NCI-H446 (cell line): ENCODE measurements at regions not wholly inside any gene's neighbourhood (a gene's known extent, or its start where the extent isn't known, plus 50 kb on each side); places are given as distances from the start of the nearest gene placed in this dataset.
"Not testable (repeated sequence)": the region's sequence is repeated elsewhere in the genome, so short reads cannot be mapped to it uniquely, and the experiment has no call there.

Source experiments
- DNase-seq, 2 experiments: peaks; one replicate each; lab custom pipeline; 2025; lab: John Stamatoyannopoulos, UW

DNA sequence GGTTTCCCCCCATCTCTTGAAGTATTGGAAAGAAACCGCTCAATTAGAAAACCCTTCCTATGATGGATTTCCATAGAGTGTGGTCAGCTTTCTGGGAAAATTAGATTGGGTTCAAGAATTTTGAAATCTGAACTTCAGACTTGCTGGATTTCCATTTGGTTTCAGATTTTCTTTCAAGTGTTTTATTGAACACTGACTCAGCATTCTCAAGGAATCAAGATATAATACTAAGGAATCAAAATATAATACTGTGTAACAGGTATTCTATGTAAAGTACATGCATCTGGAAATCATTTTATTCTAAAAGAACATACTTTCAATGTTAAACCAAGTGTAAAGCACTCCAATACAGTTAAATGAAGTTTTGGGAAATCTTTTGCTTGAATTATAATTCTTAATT, 94.7 kb upstream of the CCN2 start:
- DNase-seq: no peak

DNA sequence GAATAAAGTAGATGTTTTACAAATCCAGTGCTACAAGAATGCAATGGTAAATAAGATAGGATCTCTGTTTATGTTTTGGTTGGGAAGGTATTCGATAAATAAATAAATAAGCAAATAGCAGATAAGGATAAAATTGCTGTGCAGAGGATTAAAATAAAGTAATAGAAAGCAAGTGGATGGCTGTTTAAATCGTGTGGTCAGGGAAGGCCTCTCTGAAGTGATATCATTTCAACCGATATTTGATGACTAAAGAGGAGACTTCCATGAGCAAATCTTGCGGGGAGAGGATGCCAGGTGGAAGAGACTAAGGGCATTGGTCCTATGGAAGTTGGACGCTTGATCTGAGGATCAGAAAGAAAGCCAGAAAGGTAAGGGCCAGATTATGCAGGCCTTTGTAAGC, 92.0 kb upstream of the CCN2 start:
- no peak for DNase-seq

GRCh38 chr6:132041706-132042105, 90.5 kb upstream of the CCN2 start:
- DNase-seq: no peak

GRCh38 chr6:132028029-132028428, 76.9 kb upstream of the CCN2 start:
- DNase-seq: no peak

- DNase-seq: no peak
Observed at GRCh38 chr6:132025468-132025867, 74.3 kb upstream of the CCN2 start.

DNA sequence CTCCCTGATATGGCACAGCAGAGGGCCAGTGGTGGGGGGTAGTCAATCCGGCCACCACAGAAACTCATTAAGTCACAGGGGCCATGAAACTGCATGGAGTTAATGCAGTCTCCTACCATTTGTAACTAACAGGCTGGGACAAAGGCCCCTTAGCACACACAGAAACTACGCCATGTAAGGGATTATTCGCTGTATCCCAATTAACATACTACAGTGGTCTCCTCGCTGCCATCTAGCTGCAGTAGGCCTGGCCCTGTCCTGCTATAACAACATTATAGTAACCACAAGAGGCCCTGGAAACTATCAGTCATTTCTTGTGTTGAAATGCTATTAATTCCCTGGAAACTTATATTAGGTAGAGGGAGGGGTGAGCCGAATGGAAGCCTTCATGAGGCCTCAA, 72.3 kb upstream of the CCN2 start:
- DNase-seq: no peak

DNA sequence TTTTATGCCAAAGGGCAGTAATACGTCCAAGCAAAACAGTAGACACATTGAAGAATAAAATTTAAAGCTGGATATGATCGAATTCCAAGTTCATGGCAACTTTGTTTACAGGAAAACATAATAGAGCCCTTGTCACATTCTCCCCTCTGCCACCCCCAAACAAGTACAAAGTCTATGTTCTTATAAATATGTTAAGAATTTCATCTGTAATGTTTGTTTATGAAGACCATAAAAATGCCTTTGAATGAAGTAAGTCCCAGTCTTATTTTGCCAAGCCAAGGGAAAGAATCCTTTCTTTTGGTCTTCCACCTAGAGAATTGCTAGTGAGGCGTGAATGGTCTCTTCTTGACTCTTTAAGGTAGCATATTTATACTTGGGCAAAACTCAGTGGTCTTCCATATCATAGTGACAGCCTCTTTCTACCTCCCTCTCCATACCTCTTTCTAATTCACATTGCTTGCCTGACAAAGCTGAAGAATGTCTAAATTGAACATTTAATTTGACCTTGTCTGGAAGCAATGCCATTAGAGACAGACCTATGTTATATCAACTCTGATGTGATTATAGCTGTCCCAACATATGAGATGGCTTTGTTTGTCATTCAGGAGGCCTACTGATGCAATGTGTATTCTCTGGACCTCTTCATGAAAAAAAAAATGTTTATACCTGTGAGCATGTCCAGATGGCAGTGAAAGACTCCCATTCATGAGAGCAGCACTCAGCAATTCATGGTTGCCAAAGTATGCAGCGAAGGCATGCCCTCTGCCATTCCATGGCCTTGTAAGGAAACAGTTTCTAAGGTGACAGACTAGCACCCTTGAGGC, 70.6 kb upstream of the CCN2 start:
- DNase-seq: no peak

DNA sequence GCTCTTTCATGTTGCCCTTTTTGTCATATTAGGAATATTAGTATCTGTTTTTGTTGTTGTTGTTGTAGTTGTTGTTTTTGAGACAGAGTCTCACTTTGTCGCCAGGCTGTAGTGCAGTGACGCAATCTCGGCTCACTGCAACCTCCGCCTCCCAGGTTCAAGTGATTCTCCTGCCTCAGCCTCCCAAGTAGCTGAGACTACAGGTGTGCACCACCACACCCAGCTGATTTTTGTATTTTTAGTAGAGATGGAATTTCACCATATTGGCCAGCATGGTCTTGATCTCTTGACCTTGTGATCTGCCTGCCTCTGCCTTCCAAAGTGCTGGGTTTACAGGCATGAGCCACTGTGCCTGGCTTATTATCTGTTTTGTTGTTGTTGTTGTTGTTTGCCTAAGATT, 69.7 kb upstream of the CCN2 start:
- not testable (repeated sequence) for DNase-seq

GRCh38 chr6:132020138-132020581, 69.0 kb upstream of the CCN2 start:
- peak in 1 of 2 experiments; percentile 15 for DNase-seq

GRCh38 chr6:132019586-132019985, 68.4 kb upstream of the CCN2 start:
- DNase-seq: no peak

DNA sequence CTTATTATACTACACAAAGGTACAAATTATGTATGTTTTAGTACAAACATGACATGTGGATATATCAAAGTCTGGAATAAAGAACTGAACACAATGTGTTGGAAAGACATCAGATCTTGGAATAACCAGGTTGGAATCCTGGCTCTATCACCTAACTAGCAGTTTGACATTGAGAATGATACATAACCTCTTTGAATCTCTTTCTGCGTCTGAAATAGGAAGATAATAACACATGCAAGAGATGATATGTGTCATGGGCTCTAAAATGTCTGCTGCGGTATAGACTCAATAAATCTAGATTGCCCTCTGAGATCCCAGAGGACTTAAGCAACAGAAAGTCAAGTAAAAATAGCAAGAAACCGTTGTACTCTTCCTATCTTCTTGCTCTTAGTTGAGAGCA, 66.8 kb upstream of the CCN2 start:
- DNase-seq: no peak

GRCh38 chr6:132016396-132016795, 65.2 kb upstream of the CCN2 start:
- no peak for DNase-seq

DNA sequence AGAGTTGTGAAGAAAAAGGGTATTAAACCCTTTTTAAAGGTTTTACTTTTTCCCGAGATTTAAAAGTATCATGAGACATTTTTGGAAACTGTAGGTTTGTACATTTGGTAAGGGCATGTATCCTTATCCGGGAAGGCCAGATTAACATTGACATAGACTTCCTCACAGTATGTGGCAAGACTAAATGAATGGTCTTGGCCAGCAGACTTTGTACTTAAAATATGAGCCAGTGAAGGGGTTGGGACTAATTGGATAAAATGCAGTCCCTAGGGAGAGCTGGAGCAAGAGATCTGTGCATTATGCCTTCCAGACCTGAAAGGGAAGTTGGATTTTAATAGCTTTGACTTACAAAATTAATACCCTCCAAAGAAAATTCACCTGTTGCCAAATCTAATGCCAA, 60.4 kb upstream of the CCN2 start:
- DNase-seq: peak in 1 of 2 experiments; percentile 78

GRCh38 chr6:132009175-132009574, 58.0 kb upstream of the CCN2 start:
- DNase-seq: no peak

GRCh38 chr6:132007474-132008190, 56.5 kb upstream of the CCN2 start:
- peak in 1 of 2 experiments; percentile 1 for DNase-seq

DNA sequence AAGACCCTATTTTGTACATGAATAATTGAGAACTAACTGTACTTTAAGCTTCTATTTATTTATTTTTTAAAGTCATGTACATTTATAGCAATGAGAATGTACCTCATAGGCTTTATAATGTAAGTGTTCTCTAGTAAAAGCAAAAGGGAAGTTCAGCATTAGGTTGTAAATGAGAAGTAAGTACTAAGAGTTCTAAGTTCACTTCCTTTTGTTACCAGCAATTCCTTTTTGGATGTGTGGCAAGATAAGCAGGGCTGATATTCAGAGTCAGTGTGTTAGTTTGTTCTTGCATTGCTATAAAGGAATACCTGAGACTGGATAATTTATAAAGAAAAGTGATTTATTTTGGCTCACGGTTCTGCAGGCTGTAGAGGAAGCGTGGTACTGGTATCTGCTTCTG, 54.0 kb upstream of the CCN2 start:
- no peak for DNase-seq

- no peak for DNase-seq
Observed at GRCh38 chr6:132004668-132005067, 53.5 kb upstream of the CCN2 start.

GRCh38 chr6:132003516-132004178, 52.5 kb upstream of the CCN2 start:
- no peak for DNase-seq
